KOPT-K1 (cell line): ENCODE measurements at regions not wholly inside any gene's neighbourhood (a gene's known extent, or its start where the extent isn't known, plus 50 kb on each side); places are given as distances from the start of the nearest gene placed in this dataset.

Experiments used
- H3K27ac ChIP-seq: fragments of 200-600 bp; sonication (generic); 2 replicates; pipeline ENCODE4 v1.5.1; 2016; ENCODE audit warnings: antibody characterized with exemption, mild to moderate bottlenecking, low read depth, low read length; ENCODE audit not compliant: poor library complexity, severe bottlenecking
- H3K36me3 ChIP-seq: fragments of 200-600 bp; sonication (generic); 2 replicates; pipeline ENCODE4 v1.5.1; 2017; ENCODE audit warnings: antibody characterized with exemption, mild to moderate bottlenecking, low read length, moderate library complexity; ENCODE audit not compliant: insufficient read depth
- H3K9me3 ChIP-seq: fragments of 200-600 bp; sonication (generic); 2 replicates; pipeline ENCODE4 v1.5.1; 2017; ENCODE audit warnings: antibody characterized with exemption, low read length, mild to moderate bottlenecking; ENCODE audit not compliant: insufficient read depth, poor library complexity, severe bottlenecking

GRCh38 chr18:37654034-37654433, 88.4 kb upstream of the CELF4 start:
- Histone ChIP-seq H3K9me3 (peaks cover 5% of the 10 kb centered on the region), H3K36me3 (no peaks in the 10 kb centered on the region), H3K27ac (no peak overlapping the region)

DNA sequence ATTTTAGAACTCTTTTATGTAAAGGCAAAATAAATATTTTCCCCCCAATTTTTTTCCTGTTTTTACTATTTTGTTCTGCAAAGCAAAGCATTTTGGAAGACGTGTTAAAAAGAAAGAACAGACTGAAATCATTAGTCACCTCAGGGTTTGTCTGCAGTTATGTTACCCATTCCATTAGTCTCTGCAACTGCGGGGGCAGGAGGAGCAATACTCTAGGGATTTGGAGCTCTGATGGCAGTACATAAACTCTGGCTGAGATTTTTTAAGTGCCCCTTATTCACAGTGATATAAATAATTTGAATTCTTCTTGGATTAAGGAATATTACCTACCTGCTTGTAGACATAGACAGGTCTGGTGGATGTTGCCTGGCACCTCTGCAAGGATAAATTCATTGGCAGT, 88.0 kb upstream of the CELF4 start:
- H3K27ac ChIP-seq = no peak overlapping the region

DNA sequence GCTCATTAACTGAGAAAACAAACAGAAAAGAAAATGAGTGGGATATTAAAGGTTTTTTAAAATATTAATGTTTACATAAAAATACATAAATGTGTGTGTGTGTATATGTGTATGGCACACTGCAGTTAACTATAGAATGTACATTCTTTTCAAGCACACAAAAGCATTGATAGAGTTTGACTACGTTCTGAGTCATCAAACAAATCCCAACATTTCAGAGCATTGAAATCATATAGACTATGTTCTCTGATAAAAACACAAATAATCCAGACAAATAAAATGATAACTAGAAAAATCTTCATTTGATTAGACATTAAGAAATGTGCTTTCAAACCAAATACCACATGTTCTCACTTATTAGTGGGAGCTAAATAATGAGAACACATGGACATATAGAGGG, 84.3 kb upstream of the CELF4 start:
- no peak overlapping the region for H3K27ac ChIP-seq
- no peaks in the 10 kb centered on the region for H3K36me3 ChIP-seq
- H3K9me3 ChIP-seq = peaks cover 5% of the 10 kb centered on the region

More for the DNA sequence above, 88.0 kb upstream of the CELF4 start:
- Histone ChIP-seq H3K36me3 (no peaks in the 10 kb centered on the region), H3K9me3 (peaks cover 5% of the 10 kb centered on the region)

GRCh38 chr18:37649416-37649815, 83.8 kb upstream of the CELF4 start:
- Histone ChIP-seq H3K9me3 (peaks cover 10% of the 10 kb centered on the region), H3K36me3 (no peaks in the 10 kb centered on the region), H3K27ac (no peak overlapping the region)

DNA sequence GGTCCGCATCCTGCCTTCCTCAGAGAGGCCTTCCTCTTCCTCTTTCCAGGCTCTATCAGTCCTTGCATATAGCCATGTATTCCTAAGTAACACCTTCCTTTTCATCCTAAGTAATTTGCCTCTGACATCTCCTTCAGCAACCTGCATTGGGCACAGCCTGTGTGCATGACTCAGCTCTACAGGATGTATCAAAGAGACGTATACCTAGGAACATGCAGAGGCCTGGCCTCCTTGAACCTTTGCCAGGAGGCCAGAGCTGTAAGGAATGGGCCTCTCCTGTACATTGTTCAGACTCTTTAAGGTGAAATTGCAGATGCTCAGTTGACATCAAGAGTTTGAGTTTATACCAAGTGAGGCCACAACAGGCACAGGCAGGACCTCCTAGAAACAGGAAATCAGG, 76.0 kb upstream of the CELF4 start:
- Histone ChIP-seq H3K36me3 (no peaks in the 10 kb centered on the region), H3K27ac (no peak overlapping the region), H3K9me3 (peaks cover 7% of the 10 kb centered on the region)

DNA sequence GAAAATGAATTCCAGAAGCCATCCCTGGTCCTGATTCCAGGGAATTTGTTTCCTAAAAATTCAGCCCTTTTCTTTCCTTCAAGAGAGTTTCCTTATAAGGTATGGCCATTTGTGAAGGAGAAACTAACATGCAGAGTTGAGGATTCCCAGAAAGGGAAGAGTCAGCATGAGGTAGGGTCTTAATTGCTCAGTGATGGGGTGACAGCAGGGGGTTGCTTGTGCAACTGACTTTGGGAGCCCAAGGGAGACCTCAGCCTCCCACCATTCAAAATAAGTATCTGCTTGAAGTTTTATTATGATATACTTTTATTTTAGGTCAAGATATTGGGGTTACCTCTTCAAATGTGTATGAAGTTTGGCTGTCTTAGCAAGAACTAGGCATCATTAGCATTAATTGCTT, 74.9 kb upstream of the CELF4 start:
- no peaks in the 10 kb centered on the region for H3K36me3 ChIP-seq
- H3K9me3 ChIP-seq = peaks cover 7% of the 10 kb centered on the region
- H3K27ac ChIP-seq = no peak overlapping the region

DNA sequence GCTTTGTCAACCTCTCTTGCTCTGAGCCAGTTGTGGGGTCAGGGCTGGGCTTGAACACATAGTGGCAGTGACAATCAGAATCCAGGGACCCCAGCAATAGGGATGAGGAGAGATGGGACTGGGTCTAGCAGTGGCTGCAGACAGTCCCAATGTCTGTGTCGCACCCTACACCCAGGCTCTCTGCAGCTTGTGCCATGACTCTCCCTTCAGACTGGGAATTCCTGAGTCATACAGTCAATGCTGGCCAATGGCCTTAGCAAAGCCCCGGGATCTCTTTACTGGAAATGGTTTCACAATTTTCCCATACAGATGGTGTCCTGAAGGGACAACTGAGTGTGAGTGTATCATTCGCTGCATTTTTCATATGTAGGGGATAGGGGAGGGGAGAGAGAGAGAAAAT, 74.2 kb upstream of the CELF4 start:
- peaks cover 6% of the 10 kb centered on the region for H3K9me3 ChIP-seq
- no peaks in the 10 kb centered on the region for H3K36me3 ChIP-seq
- H3K27ac ChIP-seq = no peak overlapping the region

DNA sequence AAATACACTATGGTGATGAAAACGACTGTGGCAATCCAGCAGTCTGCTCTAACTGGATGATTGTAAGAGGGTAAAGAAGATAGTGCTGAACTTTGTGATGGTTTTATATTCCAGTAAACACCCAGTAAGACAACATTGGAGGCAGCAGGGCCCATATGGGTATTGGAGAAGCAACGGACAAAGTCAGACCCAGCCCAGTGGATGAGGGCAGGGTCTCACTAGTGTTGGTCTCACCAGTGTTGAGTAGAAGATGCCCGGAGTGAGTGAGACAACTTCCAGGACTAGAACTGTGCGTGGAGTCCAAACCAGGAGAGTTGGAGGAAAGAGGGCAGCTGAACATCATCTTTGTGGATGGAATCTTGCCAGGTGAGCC, 71.9 kb upstream of the CELF4 start:
- no peaks in the 10 kb centered on the region for H3K9me3 ChIP-seq
- no peaks in the 10 kb centered on the region for H3K36me3 ChIP-seq
- no peak overlapping the region for H3K27ac ChIP-seq

- Histone ChIP-seq H3K36me3 (no peaks in the 10 kb centered on the region), H3K27ac (no peak overlapping the region)
Measured at GRCh38 chr18:37636831-37637477, 71.4 kb upstream of the CELF4 start.

GRCh38 chr18:37634516-37634915, 68.9 kb upstream of the CELF4 start:
- H3K36me3 ChIP-seq = no peaks in the 10 kb centered on the region
- no peak overlapping the region for H3K27ac ChIP-seq
- no peaks in the 10 kb centered on the region for H3K9me3 ChIP-seq

More at GRCh38 chr18:37636831-37637477, 71.4 kb upstream of the CELF4 start:
- H3K9me3 ChIP-seq = no peaks in the 10 kb centered on the region

- no peaks in the 10 kb centered on the region for H3K9me3 ChIP-seq
- no peaks in the 10 kb centered on the region for H3K36me3 ChIP-seq
- H3K27ac ChIP-seq = no peak overlapping the region
Measured at GRCh38 chr18:37631422-37631821, 65.8 kb upstream of the CELF4 start.

- Histone ChIP-seq H3K9me3 (no peaks in the 10 kb centered on the region), H3K27ac (no peak overlapping the region), H3K36me3 (no peaks in the 10 kb centered on the region)
Measured at GRCh38 chr18:37630334-37630733, 64.7 kb upstream of the CELF4 start.

GRCh38 chr18:37628470-37629220, 63.0 kb upstream of the CELF4 start:
- no peaks in the 10 kb centered on the region for H3K9me3 ChIP-seq
- H3K27ac ChIP-seq = no peak overlapping the region
- no peaks in the 10 kb centered on the region for H3K36me3 ChIP-seq

GRCh38 chr18:37624318-37624717, 58.7 kb upstream of the CELF4 start:
- Histone ChIP-seq H3K27ac (no peak overlapping the region), H3K36me3 (no peaks in the 10 kb centered on the region), H3K9me3 (no peaks in the 10 kb centered on the region)

- Histone ChIP-seq H3K9me3 (no peaks in the 10 kb centered on the region), H3K36me3 (no peaks in the 10 kb centered on the region), H3K27ac (no peak overlapping the region)
Measured at GRCh38 chr18:37619964-37620363, 54.4 kb upstream of the CELF4 start.

- H3K36me3 ChIP-seq = no peaks in the 10 kb centered on the region
- H3K27ac ChIP-seq = no peak overlapping the region
- H3K9me3 ChIP-seq = no peaks in the 10 kb centered on the region
Measured at GRCh38 chr18:37617623-37618022, 52.0 kb upstream of the CELF4 start.
